ENCODE measurements at regions not wholly inside any gene's neighbourhood (a gene's known extent, or its start where the extent isn't known, plus 50 kb on each side); places are given as distances from the start of the nearest gene placed in this dataset.

GRCh38 chr14:89028462-89029134, 204.1 kb downstream of the TTC8 start:
- TF ChIP-seq CTCF (IDR thresholded peaks at IDR 0.05; ENCODE audit: borderline replicate concordance, extremely low read depth, low read length, poor library complexity, severe bottlenecking) (no peak), EZH2 (IDR thresholded peaks at IDR 0.05; ENCODE audit: borderline replicate concordance, low read depth, low read length, severe bottlenecking) (no peak)

All from DND-41 (cell line).